HUES6 (cell line): ENCODE measurements at regions not wholly inside any gene's neighbourhood (a gene's known extent, or its start where the extent isn't known, plus 50 kb on each side); places are given as distances from the start of the nearest gene placed in this dataset.
"Not testable (repeated sequence)": the region's sequence is repeated elsewhere in the genome, so short reads cannot be mapped to it uniquely, and the experiment has no call there.

Experiments used
- H3K27ac ChIP-seq: 2 replicates; pipeline ENCODE4 v1.7.0; 2013; ENCODE audit warnings: low read depth, mild to moderate bottlenecking, low read length, inconsistent platforms
- H3K27me3 ChIP-seq: 2 replicates; pipeline ENCODE4 v1.6.1; 2013; ENCODE audit warnings: low read length; ENCODE audit not compliant: control insufficient read depth, insufficient read depth
- H3K36me3 ChIP-seq: 2 replicates; pipeline ENCODE4 v1.6.1; 2013; ENCODE audit warnings: low read length; ENCODE audit not compliant: control insufficient read depth, insufficient read depth
- H3K4me1 ChIP-seq: 2 replicates; pipeline ENCODE4 v1.6.1; 2013; ENCODE audit warnings: low read length; ENCODE audit not compliant: control insufficient read depth, insufficient read depth
- H3K4me3 ChIP-seq: 2 replicates; pipeline ENCODE4 v1.5.1; 2013; ENCODE audit warnings: low read depth, low read length
- H3K9ac ChIP-seq: one replicate; pipeline ENCODE4 v1.6.1; 2013; ENCODE audit warnings: mild to moderate bottlenecking, low read length
- H3K9me3 ChIP-seq: 2 replicates; pipeline ENCODE4 v1.6.1; 2013; ENCODE audit warnings: low read depth, low read length; ENCODE audit not compliant: control insufficient read depth, insufficient read depth

DNA sequence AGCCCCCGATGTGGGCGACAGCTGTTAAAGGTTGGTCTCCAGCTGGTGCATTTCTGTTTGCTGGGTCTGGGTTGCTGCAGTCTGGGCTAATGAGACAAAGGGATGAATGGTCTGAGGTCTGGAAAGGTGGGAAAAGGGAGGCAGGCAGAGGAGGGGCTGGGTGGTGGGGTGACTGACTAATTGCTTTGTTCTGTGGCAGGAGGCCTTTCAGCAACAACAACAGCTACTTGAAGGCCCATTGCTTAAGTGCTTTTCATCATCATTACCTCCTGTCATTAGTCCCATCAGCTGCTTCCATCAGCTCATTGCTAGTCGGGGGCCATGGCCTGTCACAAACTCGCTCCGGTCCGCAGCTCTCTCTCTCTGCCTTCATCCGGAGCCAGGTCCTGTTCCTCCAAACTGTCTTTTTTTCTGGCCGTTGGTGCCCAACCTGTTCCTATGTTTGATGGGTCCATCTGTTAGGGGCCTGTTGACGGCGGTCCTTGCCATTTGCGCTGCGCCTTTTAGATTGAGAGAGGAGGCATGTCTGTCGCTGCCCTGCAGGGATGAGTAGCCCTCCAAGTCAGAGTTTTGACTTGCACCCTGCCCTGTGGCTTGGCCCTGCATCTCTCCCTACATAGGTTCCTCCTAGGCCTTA, 105.6 kb upstream of the PLXNA2 start:
- no peak overlapping the region for H3K27ac ChIP-seq
- no peak overlapping the region for H3K9ac ChIP-seq
- H3K36me3 ChIP-seq = no peaks in the 10 kb centered on the region
- no peaks in the 10 kb centered on the region for H3K27me3 ChIP-seq
- no peak overlapping the region for H3K4me3 ChIP-seq
- H3K4me1 ChIP-seq = peaks cover 12% of the 10 kb centered on the region
- H3K9me3 ChIP-seq = no peaks in the 10 kb centered on the region

DNA sequence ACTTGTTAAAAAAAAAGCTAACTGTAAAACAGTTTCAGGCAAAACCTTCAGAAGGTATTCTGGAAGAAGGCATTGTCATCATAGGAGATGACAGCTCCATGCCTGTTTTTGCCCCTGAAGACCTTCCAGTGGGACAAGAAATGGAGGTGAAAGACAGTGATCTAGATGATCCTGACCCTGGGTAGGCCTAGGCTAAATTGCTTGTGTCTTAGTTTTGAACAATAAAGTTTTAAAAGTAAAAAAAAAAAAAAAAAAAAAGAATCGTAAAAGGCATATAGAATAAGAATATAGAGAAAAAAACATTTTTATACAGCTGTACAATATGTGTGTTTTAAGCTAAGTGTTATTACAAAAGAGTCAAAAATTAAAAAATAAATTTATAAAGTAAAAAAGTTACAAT, 106.6 kb upstream of the PLXNA2 start:
- H3K27ac ChIP-seq = no peak overlapping the region
- H3K9ac ChIP-seq = no peak overlapping the region
- no peaks in the 10 kb centered on the region for H3K36me3 ChIP-seq
- H3K4me1 ChIP-seq = peaks cover 21% of the 10 kb centered on the region
- no peak overlapping the region for H3K4me3 ChIP-seq
- H3K9me3 ChIP-seq = no peaks in the 10 kb centered on the region
- no peaks in the 10 kb centered on the region for H3K27me3 ChIP-seq

GRCh38 chr1:208351838-208352237, 107.7 kb upstream of the PLXNA2 start:
- no peak overlapping the region for H3K27ac ChIP-seq
- H3K4me1 ChIP-seq = peaks cover 21% of the 10 kb centered on the region
- H3K4me3 ChIP-seq = no peak overlapping the region

GRCh38 chr1:208353797-208354196, 109.6 kb upstream of the PLXNA2 start:
- not testable (repeated sequence) for H3K4me3 ChIP-seq, H3K27me3 ChIP-seq
- peaks cover 21% of the 10 kb centered on the region for H3K4me1 ChIP-seq

More at GRCh38 chr1:208351838-208352237, 107.7 kb upstream of the PLXNA2 start:
- H3K9ac ChIP-seq = no peak overlapping the region
- no peaks in the 10 kb centered on the region for H3K9me3 ChIP-seq
- no peaks in the 10 kb centered on the region for H3K27me3 ChIP-seq
- no peaks in the 10 kb centered on the region for H3K36me3 ChIP-seq

DNA sequence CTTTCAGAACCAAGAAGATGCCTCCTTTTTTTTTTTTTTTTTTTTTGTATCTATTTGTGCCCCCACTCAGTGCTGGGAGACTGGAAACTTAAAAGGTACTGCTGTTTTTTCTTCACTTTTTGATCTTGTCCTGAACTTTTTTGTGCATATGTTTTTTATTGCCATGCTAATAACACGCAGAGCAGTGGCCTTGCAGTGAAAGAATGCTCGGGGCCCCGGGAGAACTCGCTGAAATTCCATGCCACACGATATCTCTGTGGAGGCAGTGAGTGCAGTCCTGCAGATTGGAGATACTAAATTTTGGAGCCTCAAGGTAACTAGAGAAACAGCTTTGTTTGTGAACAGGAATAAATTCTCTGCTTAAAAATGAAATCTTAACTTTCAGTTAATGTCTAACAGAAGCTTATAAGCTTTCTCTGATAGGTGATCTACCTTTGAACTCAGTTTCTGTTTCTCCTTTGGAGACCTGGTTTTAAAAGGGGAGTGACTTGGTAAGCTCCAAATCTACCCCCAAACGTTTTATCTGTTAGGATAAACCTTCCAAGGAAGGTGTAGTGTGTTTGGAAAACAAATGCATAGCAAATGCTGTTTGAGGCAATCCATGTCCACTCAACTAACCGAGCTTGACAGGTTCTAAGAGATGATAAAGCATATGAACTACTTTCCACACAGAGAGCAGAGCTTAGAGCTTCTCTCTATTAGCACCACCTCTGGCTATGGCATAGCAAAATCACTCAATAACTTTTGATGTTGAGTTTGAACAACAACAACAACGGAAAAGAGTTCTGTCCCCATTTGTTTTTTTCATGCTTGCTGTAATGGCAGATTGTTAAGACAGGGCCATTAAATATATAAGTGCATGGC, 113.7 kb upstream of the PLXNA2 start:
- H3K9ac ChIP-seq = no peak overlapping the region
- H3K4me1 ChIP-seq = peaks cover 12% of the 10 kb centered on the region
- no peaks in the 10 kb centered on the region for H3K27me3 ChIP-seq
- H3K4me3 ChIP-seq = no peak overlapping the region
- H3K27ac ChIP-seq = no peak overlapping the region
- no peaks in the 10 kb centered on the region for H3K36me3 ChIP-seq
- H3K9me3 ChIP-seq = no peaks in the 10 kb centered on the region

More at GRCh38 chr1:208353797-208354196, 109.6 kb upstream of the PLXNA2 start:
- not testable (repeated sequence) for H3K36me3 ChIP-seq, H3K9me3 ChIP-seq, H3K9ac ChIP-seq, H3K27ac ChIP-seq

DNA sequence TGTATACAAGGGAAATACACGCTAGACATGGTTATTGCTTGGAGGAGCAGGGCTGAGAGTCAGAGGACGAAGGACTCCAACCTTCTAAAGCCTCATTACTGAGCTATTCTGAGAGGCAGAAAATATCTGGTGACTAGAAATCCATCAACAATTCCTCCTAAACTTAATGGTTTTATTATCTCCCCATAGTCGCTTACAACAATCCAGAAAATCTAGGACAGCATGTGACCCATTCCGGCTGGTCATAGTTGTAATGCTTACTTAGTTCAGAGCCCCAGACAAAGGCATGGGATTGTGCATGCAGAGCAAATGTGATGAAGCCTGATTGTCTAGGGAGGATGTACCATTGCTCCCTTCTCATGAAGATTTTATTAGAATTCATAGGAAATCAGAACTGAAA, 114.5 kb upstream of the PLXNA2 start:
- peaks cover 12% of the 10 kb centered on the region for H3K4me1 ChIP-seq
- no peak overlapping the region for H3K9ac ChIP-seq
- no peak overlapping the region for H3K27ac ChIP-seq
- no peaks in the 10 kb centered on the region for H3K36me3 ChIP-seq
- H3K9me3 ChIP-seq = no peaks in the 10 kb centered on the region
- no peaks in the 10 kb centered on the region for H3K27me3 ChIP-seq
- no peak overlapping the region for H3K4me3 ChIP-seq

DNA sequence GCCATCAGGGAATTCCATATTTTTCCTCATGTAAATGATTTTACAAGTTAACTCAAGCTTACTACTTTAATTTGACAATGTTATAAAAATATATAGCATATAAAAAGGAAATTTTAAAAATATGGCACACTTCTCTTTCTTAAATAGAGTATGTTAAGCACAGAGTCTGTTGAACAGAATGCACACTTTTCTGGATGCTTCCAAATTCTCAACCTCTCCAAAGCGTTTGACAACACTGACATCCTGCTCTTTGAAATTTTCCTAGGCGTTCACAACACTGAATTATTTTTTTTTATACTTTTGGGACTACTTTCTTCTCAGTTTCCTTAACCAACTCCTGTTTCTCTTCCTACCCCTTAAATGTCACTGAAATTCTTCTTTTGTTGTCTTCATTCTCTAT, 117.8 kb upstream of the PLXNA2 start:
- Histone ChIP-seq H3K4me1 (no peaks in the 10 kb centered on the region; the same call in 1 of the 2 replicates), H3K36me3 (no peaks in the 10 kb centered on the region), H3K9ac (no peak overlapping the region), H3K27me3 (no peaks in the 10 kb centered on the region), H3K4me3 (no peak overlapping the region), H3K27ac (no peak overlapping the region), H3K9me3 (no peaks in the 10 kb centered on the region)

- no peaks in the 10 kb centered on the region; the same call in 1 of the 2 replicates for H3K4me1 ChIP-seq
These were observed 122.4 kb upstream of the PLXNA2 start for GRCh38 chr1:208366559-208366958.

GRCh38 chr1:208369045-208369444, 124.9 kb upstream of the PLXNA2 start:
- Histone ChIP-seq H3K36me3 (no peaks in the 10 kb centered on the region), H3K9ac (no peak overlapping the region), H3K27ac (no peak overlapping the region), H3K27me3 (no peaks in the 10 kb centered on the region), H3K4me3 (no peak overlapping the region), H3K4me1 (peaks cover 5% of the 10 kb centered on the region), H3K9me3 (no peaks in the 10 kb centered on the region)

More at GRCh38 chr1:208366559-208366958, 122.4 kb upstream of the PLXNA2 start:
- no peaks in the 10 kb centered on the region for H3K27me3 ChIP-seq
- no peak overlapping the region for H3K9ac ChIP-seq
- H3K9me3 ChIP-seq = no peaks in the 10 kb centered on the region
- H3K4me3 ChIP-seq = no peak overlapping the region
- no peaks in the 10 kb centered on the region for H3K36me3 ChIP-seq
- H3K27ac ChIP-seq = no peak overlapping the region

- Histone ChIP-seq H3K4me3 (no peak overlapping the region), H3K36me3 (no peaks in the 10 kb centered on the region), H3K9ac (no peak overlapping the region), H3K27ac (no peak overlapping the region), H3K27me3 (no peaks in the 10 kb centered on the region), H3K9me3 (no peaks in the 10 kb centered on the region), H3K4me1 (peaks cover 11% of the 10 kb centered on the region)
These were observed 125.5 kb upstream of the PLXNA2 start for GRCh38 chr1:208369658-208370057.

GRCh38 chr1:208374391-208374941, 130.3 kb upstream of the PLXNA2 start:
- H3K9ac ChIP-seq = no peak overlapping the region
- H3K27ac ChIP-seq = no peak overlapping the region
- peaks cover 3% of the 10 kb centered on the region; the same call in 1 of the 2 replicates for H3K27me3 ChIP-seq
- H3K4me1 ChIP-seq = peaks cover 12% of the 10 kb centered on the region
- H3K4me3 ChIP-seq = no peak overlapping the region
- no peaks in the 10 kb centered on the region for H3K36me3 ChIP-seq
- H3K9me3 ChIP-seq = no peaks in the 10 kb centered on the region
